OCI-LY7 (cell line): ENCODE measurements at regions not wholly inside any gene's neighbourhood (a gene's known extent, or its start where the extent isn't known, plus 50 kb on each side); places are given as distances from the start of the nearest gene placed in this dataset.

Experiments
- BruUV-seq: library from RNA; stranded (reverse); fragments of 400-500 nt; replicated peaks from 2 replicates; lab custom pipeline; 2021; lab: Mats Ljungman, UMichigan
- CTCF ChIA-PET: fragments of 300-600 bp; sonication (Branson Sonifier 250); formaldehyde crosslinking; loops from one replicate; lab custom pipeline; 2022; ENCODE audit warnings: antibody characterized with exemption; ENCODE audit not compliant: unreplicated experiment; lab: Charles Lee
- POLR2A ChIA-PET: fragments of 300-600 bp; sonication (Branson Sonifier 250); formaldehyde crosslinking; loops from one replicate; lab custom pipeline; 2022; ENCODE audit warnings: antibody characterized with exemption; lab: Charles Lee
- DNase-seq: peaks from one replicate; pipeline ENCODE4 v3.0.0-alpha.2; 2015; ENCODE audit warnings: low spot score
- H2AFZ ChIP-seq: fragments of 200-600 bp; sonication (generic), shearing (Covaris generic); 2 replicates; pipeline ENCODE4 v1.6.1; 2014; ENCODE audit warnings: mild to moderate bottlenecking, antibody characterized with exemption, low read length, moderate library complexity
- H3K27ac ChIP-seq: fragments of 200-600 bp; sonication (generic); 2 replicates; pipeline ENCODE4 v1.5.1; 2014; ENCODE audit warnings: mixed run types, low read depth, mild to moderate bottlenecking, moderate library complexity, low read length, inconsistent platforms; ENCODE audit not compliant: poor library complexity, severe bottlenecking
- H3K36me3 ChIP-seq: fragments of 200-600 bp; sonication (generic); 2 replicates; pipeline ENCODE4 v1.6.1; 2014; ENCODE audit warnings: mild to moderate bottlenecking, antibody characterized with exemption, low read length, moderate library complexity, mixed read lengths; ENCODE audit not compliant: insufficient read depth
- H3K4me1 ChIP-seq: fragments of 200-600 bp; sonication (generic); 2 replicates; pipeline ENCODE4 v1.5.1; 2014; ENCODE audit warnings: mild to moderate bottlenecking, low read length; ENCODE audit not compliant: insufficient read depth, poor library complexity, severe bottlenecking
- H3K4me2 ChIP-seq: fragments of 200-600 bp; sonication (generic); 2 replicates; pipeline ENCODE4 v1.6.1; 2014; ENCODE audit warnings: mild to moderate bottlenecking, low read length
- H3K4me3 ChIP-seq: fragments of 200-600 bp; sonication (generic); 2 replicates; pipeline ENCODE4 v1.5.1; 2014; ENCODE audit warnings: mild to moderate bottlenecking, low read depth, low read length; ENCODE audit not compliant: poor library complexity, severe bottlenecking
- H3K79me2 ChIP-seq: fragments of 200-600 bp; sonication (generic); 2 replicates; pipeline ENCODE4 v1.6.1; 2016; ENCODE audit warnings: low read depth, mild to moderate bottlenecking, low read length, moderate library complexity, mixed read lengths; ENCODE audit not compliant: insufficient read depth
- H3K9me2 ChIP-seq: fragments of 200-600 bp; sonication (generic); 2 replicates; pipeline ENCODE4 v1.6.1; 2016; ENCODE audit warnings: mild to moderate bottlenecking, low read length, mixed read lengths; ENCODE audit not compliant: insufficient read depth
- H3K9me3 ChIP-seq: fragments of 200-600 bp; sonication (generic); 2 replicates; pipeline ENCODE4 v1.6.1; 2014; ENCODE audit warnings: mild to moderate bottlenecking, mixed run types, low read length, mixed read lengths
- H4K20me1 ChIP-seq: fragments of 200-600 bp; sonication (generic); 2 replicates; pipeline ENCODE4 v1.6.1; 2014; ENCODE audit warnings: mild to moderate bottlenecking, antibody characterized with exemption, low read length, moderate library complexity, mixed read lengths; ENCODE audit not compliant: insufficient read depth
- CTCF ChIP-seq: fragments of 200-600 bp; sonication (generic); conservative IDR thresholded peaks from 2 replicates; pipeline ENCODE4 v1.5.1; 2014; ENCODE audit warnings: mild to moderate bottlenecking, antibody characterized with exemption, low read length, moderate library complexity, mixed read lengths
- EZH2phosphoT487 ChIP-seq: fragments of 200-600 bp; sonication (generic); IDR thresholded peaks from 2 replicates; pipeline ENCODE4 v1.6.1; 2018; ENCODE audit warnings: low read depth, borderline replicate concordance, mild to moderate bottlenecking, mixed run types, antibody characterized with exemption, low read length, moderate library complexity, mixed read lengths
- intact Hi-C: fragments of 100-400 bp; cut with micrococcal nuclease; formaldehyde crosslinking; loops from one replicate; pipeline ENCODE4 v1.10.0; 2022; ENCODE audit not compliant: unreplicated experiment

- H3K79me2 ChIP-seq, result no peaks in the 10 kb centered on the region
- intact Hi-C loops, result no loop called here
- no peaks in the 10 kb centered on the region for H3K4me1 ChIP-seq
- BruUV-seq, result no TSS peak
- no peak for DNase-seq
- no peaks in the 10 kb centered on the region for H3K9me2 ChIP-seq
- H3K4me2 ChIP-seq, result no peak overlapping the region
- ChIA-PET CTCF (no interaction called here), POLR2A (interaction anchor here (0.6 to 1.4 kb wide), 2 partner anchors 31 to 52 kb away, joined by 3 to 4 read pairs; no protein-coding TSS in a partner anchor)
- no peak overlapping the region for H3K27ac ChIP-seq
- TF ChIP-seq EZH2phosphoT487 (no peak), CTCF (no peak)
- no peak overlapping the region for H2AFZ ChIP-seq
- H4K20me1 ChIP-seq, result no peaks in the 10 kb centered on the region
- H3K36me3 ChIP-seq, result no peaks in the 10 kb centered on the region
- H3K4me3 ChIP-seq, result no peak overlapping the region
- no peaks in the 10 kb centered on the region for H3K9me3 ChIP-seq
These were observed 97.4 kb downstream of the KLF6 start for GRCh38 chr10:3687510-3688081.

DNA sequence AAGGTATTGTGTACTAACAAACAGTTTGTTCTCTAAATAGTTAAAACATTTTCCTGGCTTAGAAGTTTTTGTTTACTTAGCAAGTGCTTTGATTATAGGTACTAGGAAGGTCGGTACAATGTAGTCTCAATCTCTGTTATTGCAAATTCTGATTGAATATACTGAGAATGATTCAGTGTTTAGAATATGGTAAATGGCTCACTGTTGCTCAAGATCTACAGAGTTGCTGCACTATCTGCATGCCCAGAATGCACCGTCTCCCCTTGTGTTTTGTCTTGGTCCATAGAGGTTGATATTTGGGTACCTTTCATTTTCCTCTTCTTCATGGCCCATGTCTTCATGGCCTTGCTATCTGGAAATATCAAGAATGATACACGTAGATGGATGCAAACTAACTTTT is 99.6 kb downstream of the KLF6 start:
- CTCF ChIA-PET, result no interaction called here
- POLR2A ChIA-PET, result no interaction called here
- no peaks in the 10 kb centered on the region for H3K79me2 ChIP-seq
- no peaks in the 10 kb centered on the region for H3K36me3 ChIP-seq
- no peaks in the 10 kb centered on the region for H4K20me1 ChIP-seq
- intact Hi-C loops, result no loop called here
- H3K4me2 ChIP-seq, result no peak overlapping the region
- H3K4me1 ChIP-seq, result no peaks in the 10 kb centered on the region
- H3K9me3 ChIP-seq, result no peaks in the 10 kb centered on the region
- no peak overlapping the region for H3K27ac ChIP-seq
- TF ChIP-seq CTCF, result no peak
- no peak for TF ChIP-seq EZH2phosphoT487
- no peaks in the 10 kb centered on the region for H3K9me2 ChIP-seq
- DNase-seq, result no peak
- BruUV-seq, result no TSS peak
- no peak overlapping the region for H2AFZ ChIP-seq
- no peak overlapping the region for H3K4me3 ChIP-seq

DNA sequence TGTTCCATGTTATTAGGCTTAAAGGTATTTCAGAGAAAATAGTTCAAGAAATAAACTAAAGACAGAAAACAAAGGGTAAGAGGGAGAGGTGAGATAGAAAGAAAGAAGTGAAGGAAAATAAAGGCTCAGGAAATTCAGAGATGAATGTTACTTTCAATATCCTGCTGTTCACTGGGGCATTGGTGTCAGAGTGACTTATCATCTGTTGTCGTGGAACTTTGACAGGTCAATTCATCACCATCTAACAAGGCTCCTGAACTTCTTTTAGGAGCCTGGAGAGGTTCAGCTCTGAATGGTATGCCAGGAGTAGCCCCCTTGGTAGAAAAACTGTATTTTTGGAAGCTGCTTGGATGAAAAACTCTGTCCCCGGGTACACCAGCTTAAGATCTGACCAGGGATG is 100.1 kb downstream of the KLF6 start:
- BruUV-seq, result no TSS peak
- DNase-seq, result no peak
- no peak for TF ChIP-seq EZH2phosphoT487
- no peak for TF ChIP-seq CTCF
- ChIA-PET CTCF (no interaction called here), POLR2A (interaction anchor here (0.6 to 0.7 kb wide), 2 partner anchors 75 to 426 kb away, joined by 3 read pairs; no protein-coding TSS in a partner anchor)
- H3K9me3 ChIP-seq, result no peaks in the 10 kb centered on the region
- no peak overlapping the region for H3K4me2 ChIP-seq
- no peaks in the 10 kb centered on the region for H3K36me3 ChIP-seq
- no peaks in the 10 kb centered on the region for H3K4me1 ChIP-seq
- no peaks in the 10 kb centered on the region for H3K9me2 ChIP-seq
- intact Hi-C loops, result no loop called here
- no peak overlapping the region for H3K27ac ChIP-seq
- H4K20me1 ChIP-seq, result no peaks in the 10 kb centered on the region
- H3K79me2 ChIP-seq, result no peaks in the 10 kb centered on the region
- H2AFZ ChIP-seq, result no peak overlapping the region
- H3K4me3 ChIP-seq, result no peak overlapping the region
